BE2C (cell line): ENCODE measurements at regions not wholly inside any gene's neighbourhood (a gene's known extent, or its start where the extent isn't known, plus 50 kb on each side); places are given as distances from the start of the nearest gene placed in this dataset.

Experiments
- DNase-seq: peaks from one replicate; pipeline ENCODE4 v3.0.0-alpha.2; 2020
- H3K27me3 ChIP-seq: fragments of 250-450 bp; sonication (Bioruptor Pico); 2 replicates; pipeline ENCODE4 v1.5.1; 2020; ENCODE audit warnings: mild to moderate bottlenecking
- H3K36me3 ChIP-seq: fragments of 250-450 bp; sonication (Bioruptor Pico); 2 replicates; pipeline ENCODE4 v1.5.1; 2020; ENCODE audit warnings: mild to moderate bottlenecking
- H3K4me1 ChIP-seq: fragments of 250-450 bp; sonication (Bioruptor Pico); 2 replicates; pipeline ENCODE4 v1.5.1; 2020
- H3K4me3 ChIP-seq: 2 replicates; pipeline ENCODE4 v1.5.1; 2011; ENCODE audit warnings: low read depth, low read length
- H3K9me3 ChIP-seq: fragments of 250-450 bp; sonication (Bioruptor Pico); 2 replicates; pipeline ENCODE4 v1.5.1; 2020
- CTCF ChIP-seq: IDR thresholded peaks from 2 replicates; pipeline ENCODE4 v1.5.1; 2012; ENCODE audit warnings: mild to moderate bottlenecking, low read depth, low read length

- Histone ChIP-seq H3K36me3 (no peaks in the 10 kb centered on the region), H3K4me1 (no peaks in the 10 kb centered on the region), H3K27me3 (peaks cover 6% of the 10 kb centered on the region), H3K4me3 (no peak overlapping the region), H3K9me3 (no peaks in the 10 kb centered on the region)
- no peak for DNase-seq
- TF ChIP-seq CTCF = no peak
Measured at GRCh38 chr5:171714261-171714660, 71.4 kb upstream of the SMIM23 start.

GRCh38 chr5:171714851-171715250, 70.8 kb upstream of the SMIM23 start:
- DNase-seq = no peak
- peaks cover 6% of the 10 kb centered on the region for H3K27me3 ChIP-seq
- H3K36me3 ChIP-seq = no peaks in the 10 kb centered on the region
- TF ChIP-seq CTCF = no peak
- no peaks in the 10 kb centered on the region for H3K9me3 ChIP-seq
- H3K4me1 ChIP-seq = no peaks in the 10 kb centered on the region
- no peak overlapping the region for H3K4me3 ChIP-seq

DNA sequence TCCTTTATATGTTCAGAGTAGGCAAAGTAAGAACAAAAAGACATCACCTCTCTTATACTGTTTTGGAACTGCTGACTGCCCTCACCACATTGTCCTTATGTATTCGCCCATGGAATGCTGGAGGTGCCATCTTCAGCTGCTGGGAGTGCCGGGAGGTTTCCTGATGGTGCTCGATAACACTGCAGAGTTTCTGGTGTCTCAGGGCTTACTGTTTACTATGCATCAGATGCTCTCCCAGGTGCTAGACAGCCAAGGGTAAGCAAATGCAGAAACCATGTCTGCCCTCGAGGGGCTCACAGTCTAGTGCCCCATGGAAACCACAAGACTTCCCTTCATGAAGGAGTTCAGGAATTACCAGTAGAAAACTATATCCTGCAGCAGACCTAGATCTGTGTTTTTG, 70.1 kb upstream of the SMIM23 start:
- no peak for TF ChIP-seq CTCF
- Histone ChIP-seq H3K4me1 (no peaks in the 10 kb centered on the region), H3K4me3 (no peak overlapping the region), H3K27me3 (peaks cover 9% of the 10 kb centered on the region), H3K36me3 (no peaks in the 10 kb centered on the region), H3K9me3 (no peaks in the 10 kb centered on the region)
- no peak for DNase-seq

GRCh38 chr5:171720086-171720485, 65.5 kb upstream of the SMIM23 start:
- Histone ChIP-seq H3K27me3 (peaks cover 16% of the 10 kb centered on the region), H3K9me3 (no peaks in the 10 kb centered on the region), H3K4me3 (no peak overlapping the region), H3K36me3 (no peaks in the 10 kb centered on the region), H3K4me1 (no peaks in the 10 kb centered on the region)
- DNase-seq = no peak
- TF ChIP-seq CTCF = no peak

- H3K36me3 ChIP-seq = no peaks in the 10 kb centered on the region
- H3K4me1 ChIP-seq = no peaks in the 10 kb centered on the region
- no peak for TF ChIP-seq CTCF
- H3K4me3 ChIP-seq = no peak overlapping the region
- peaks cover 26% of the 10 kb centered on the region for H3K27me3 ChIP-seq
- no peaks in the 10 kb centered on the region for H3K9me3 ChIP-seq
- DNase-seq = no peak
Measured at GRCh38 chr5:171721464-171721863, 64.2 kb upstream of the SMIM23 start.

DNA sequence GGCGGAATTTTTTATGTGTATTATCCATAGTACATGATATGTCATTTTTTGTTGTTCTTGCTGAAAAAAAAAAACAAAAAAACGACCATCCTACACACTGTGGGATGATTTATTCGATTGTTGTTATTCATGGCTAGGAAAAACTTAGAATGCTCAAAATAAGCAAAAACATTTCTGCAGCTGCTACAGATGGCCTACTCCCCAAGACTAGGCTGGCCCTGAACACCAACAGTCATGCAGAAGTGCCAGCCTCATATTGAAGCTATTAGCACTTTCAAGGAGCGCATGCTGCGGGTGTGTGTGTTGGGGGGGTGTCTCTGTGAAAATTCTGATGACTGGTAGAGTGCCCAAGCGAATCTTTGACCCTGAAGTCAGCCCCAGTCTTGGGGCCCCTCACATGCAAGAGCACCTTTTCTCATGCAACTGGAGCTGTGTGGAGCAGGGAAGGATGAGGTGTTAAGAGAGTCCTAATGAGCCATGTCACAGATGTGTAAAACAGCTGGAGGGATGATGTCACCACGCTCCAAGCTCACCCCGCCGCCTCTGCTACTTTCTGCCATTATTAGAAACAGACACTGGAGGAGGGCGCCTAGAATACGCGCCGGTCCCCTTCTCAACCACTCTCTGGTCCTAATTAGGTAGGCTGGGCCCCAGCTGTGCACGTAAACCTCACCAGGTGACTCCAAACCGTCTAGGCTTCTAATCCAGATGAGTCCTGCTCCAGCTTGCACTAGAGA, 61.0 kb upstream of the SMIM23 start:
- TF ChIP-seq CTCF = no peak
- Histone ChIP-seq H3K27me3 (peaks cover 19% of the 10 kb centered on the region), H3K9me3 (no peaks in the 10 kb centered on the region), H3K36me3 (no peaks in the 10 kb centered on the region), H3K4me3 (no peak overlapping the region), H3K4me1 (no peaks in the 10 kb centered on the region)
- no peak for DNase-seq
